Subcutaneous abdominal adipose tissue (tissue), 5 donors: ENCODE measurements at regions not wholly inside any gene's neighbourhood (a gene's known extent, or its start where the extent isn't known, plus 50 kb on each side); places are given as distances from the start of the nearest gene placed in this dataset.

ENCODE experiments used
- H3K27ac ChIP-seq: one replicate; pipeline ENCODE4 v1.7.0; 2013; ENCODE audit warnings: low read depth, mild to moderate bottlenecking, inconsistent platforms, low read length, moderate library complexity
- H3K27me3 ChIP-seq, 5 donors: one replicate each; pipeline ENCODE4 v1.7.0; 2013; ENCODE audit warnings: low read length in 5 of 5, inconsistent platforms in 1 of 5; ENCODE audit not compliant: control insufficient read depth in 5 of 5, insufficient read depth in 4 of 5
- H3K36me3 ChIP-seq, 5 donors: one replicate each; pipeline ENCODE4 v1.7.0; 2013; ENCODE audit warnings: low read length in 5 of 5; ENCODE audit not compliant: control insufficient read depth in 5 of 5, insufficient read depth in 5 of 5
- H3K4me1 ChIP-seq, 5 donors: one replicate each; pipeline ENCODE4 v1.7.0; 2013; ENCODE audit warnings: low read length in 5 of 5, mild to moderate bottlenecking in 3 of 5, moderate library complexity in 1 of 5; ENCODE audit not compliant: control insufficient read depth in 5 of 5, insufficient read depth in 5 of 5
- H3K4me3 ChIP-seq, 5 donors: one replicate each; pipeline ENCODE4 v1.7.0; 2013; ENCODE audit warnings: low read length in 5 of 5, low read depth in 1 of 5
- H3K9ac ChIP-seq, 5 donors: one replicate each; pipeline ENCODE4 v1.7.0; 2013; ENCODE audit warnings: low read length in 5 of 5, mild to moderate bottlenecking in 4 of 5, moderate library complexity in 3 of 5
- H3K9me3 ChIP-seq, 5 donors: one replicate each; pipeline ENCODE4 v1.7.0; 2013; ENCODE audit warnings: low read length in 5 of 5; ENCODE audit not compliant: control insufficient read depth in 5 of 5
- donor health status: healthy.
- donor health status: healthy.
- donor health status: healthy.
- donor health status: healthy.
- donor health status: healthy.

GRCh38 chr2:18186816-18187613, 308.5 kb downstream of the KCNS3 start:
- H3K9ac ChIP-seq = no peak overlapping the region
- no peaks in the 10 kb centered on the region for H3K9me3 ChIP-seq
- no peak overlapping the region for H3K27ac ChIP-seq
- no peak overlapping the region for H3K4me3 ChIP-seq
- no peaks in the 10 kb centered on the region for H3K27me3 ChIP-seq
- no peaks in the 10 kb centered on the region for H3K4me1 ChIP-seq
- H3K36me3 ChIP-seq = no peaks in the 10 kb centered on the region

GRCh38 chr2:18182861-18183260, 304.4 kb downstream of the KCNS3 start:
- no peak overlapping the region for H3K27ac ChIP-seq
- no peaks in the 10 kb centered on the region for H3K27me3 ChIP-seq
- H3K9me3 ChIP-seq = no peaks in the 10 kb centered on the region
- no peaks in the 10 kb centered on the region for H3K36me3 ChIP-seq
- no peak overlapping the region for H3K4me3 ChIP-seq
- H3K9ac ChIP-seq = no peak overlapping the region
- H3K4me1 ChIP-seq = no peaks in the 10 kb centered on the region

GRCh38 chr2:18180912-18181311, 302.4 kb downstream of the KCNS3 start:
- H3K4me1 ChIP-seq = no peaks in the 10 kb centered on the region
- H3K27me3 ChIP-seq = no peaks in the 10 kb centered on the region
- H3K4me3 ChIP-seq = no peak overlapping the region
- H3K9ac ChIP-seq = no peak overlapping the region
- H3K36me3 ChIP-seq = no peaks in the 10 kb centered on the region
- H3K27ac ChIP-seq = no peak overlapping the region
- H3K9me3 ChIP-seq = no peaks in the 10 kb centered on the region

GRCh38 chr2:18180031-18180610, 301.7 kb downstream of the KCNS3 start:
- no peaks in the 10 kb centered on the region for H3K9me3 ChIP-seq
- no peaks in the 10 kb centered on the region for H3K4me1 ChIP-seq
- H3K36me3 ChIP-seq = no peaks in the 10 kb centered on the region
- no peaks in the 10 kb centered on the region for H3K27me3 ChIP-seq
- no peak overlapping the region for H3K9ac ChIP-seq
- no peak overlapping the region for H3K4me3 ChIP-seq
- H3K27ac ChIP-seq = no peak overlapping the region

GRCh38 chr2:18178736-18179349, 300.4 kb downstream of the KCNS3 start:
- Histone ChIP-seq H3K36me3 (no peaks in the 10 kb centered on the region), H3K9ac (no peak overlapping the region), H3K9me3 (no peaks in the 10 kb centered on the region), H3K27me3 (no peaks in the 10 kb centered on the region), H3K4me1 (no peaks in the 10 kb centered on the region), H3K4me3 (no peak overlapping the region), H3K27ac (no peak overlapping the region)

- Histone ChIP-seq H3K4me3 (no peak overlapping the region), H3K4me1 (no peaks in the 10 kb centered on the region), H3K9me3 (no peaks in the 10 kb centered on the region), H3K9ac (no peak overlapping the region), H3K36me3 (no peaks in the 10 kb centered on the region), H3K27me3 (no peaks in the 10 kb centered on the region), H3K27ac (no peak overlapping the region)
Observed at GRCh38 chr2:18176679-18177215, 298.3 kb downstream of the KCNS3 start.

- H3K36me3 ChIP-seq = no peaks in the 10 kb centered on the region
- no peak overlapping the region for H3K4me3 ChIP-seq
- H3K27ac ChIP-seq = no peak overlapping the region
- H3K4me1 ChIP-seq = no peaks in the 10 kb centered on the region
- no peak overlapping the region for H3K9ac ChIP-seq
- H3K27me3 ChIP-seq = peaks cover 0 to 5% (median 0%) of the 10 kb centered on the region in 5 donors
- H3K9me3 ChIP-seq = no peaks in the 10 kb centered on the region
Observed at GRCh38 chr2:18172607-18173006, 294.1 kb downstream of the KCNS3 start.

- no peaks in the 10 kb centered on the region for H3K36me3 ChIP-seq
- no peaks in the 10 kb centered on the region for H3K9me3 ChIP-seq
- H3K4me3 ChIP-seq = no peak overlapping the region
- no peaks in the 10 kb centered on the region for H3K4me1 ChIP-seq
- peaks cover 0 to 5% (median 3%) of the 10 kb centered on the region in 5 donors for H3K27me3 ChIP-seq
- no peak overlapping the region for H3K27ac ChIP-seq
- no peak overlapping the region for H3K9ac ChIP-seq
Observed at GRCh38 chr2:18171191-18172139, 293.0 kb downstream of the KCNS3 start.

- Histone ChIP-seq H3K4me1 (no peaks in the 10 kb centered on the region), H3K9me3 (no peaks in the 10 kb centered on the region), H3K27me3 (peaks cover 0 to 5% (median 3%) of the 10 kb centered on the region in 5 donors), H3K4me3 (no peak overlapping the region), H3K36me3 (no peaks in the 10 kb centered on the region), H3K27ac (no peak overlapping the region), H3K9ac (no peak overlapping the region)
Observed at GRCh38 chr2:18170642-18171041, 292.2 kb downstream of the KCNS3 start.
